ENCODE measurements at regions not wholly inside any gene's neighbourhood (a gene's known extent, or its start where the extent isn't known, plus 50 kb on each side); places are given as distances from the start of the nearest gene placed in this dataset.

DNA sequence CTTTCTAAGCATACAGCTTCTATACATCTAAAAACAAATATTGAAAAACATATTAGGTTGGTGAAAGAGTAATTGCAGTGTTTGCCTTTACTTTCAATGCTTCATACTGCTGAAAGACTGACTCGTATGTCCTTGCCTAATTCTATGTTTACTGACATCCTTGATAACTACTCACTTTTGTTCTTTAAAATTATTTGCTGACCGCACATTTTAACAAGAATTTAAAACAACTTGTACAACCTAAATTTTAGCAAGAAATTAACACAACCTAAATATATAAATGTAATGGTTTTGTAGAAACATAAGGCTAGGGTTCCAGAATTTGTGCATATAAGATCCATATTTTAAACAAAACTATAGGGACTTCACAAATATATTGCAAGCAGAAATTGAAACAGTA is 640.2 kb upstream of the MMS22L start:
- TF ChIP-seq, protein P1, sequence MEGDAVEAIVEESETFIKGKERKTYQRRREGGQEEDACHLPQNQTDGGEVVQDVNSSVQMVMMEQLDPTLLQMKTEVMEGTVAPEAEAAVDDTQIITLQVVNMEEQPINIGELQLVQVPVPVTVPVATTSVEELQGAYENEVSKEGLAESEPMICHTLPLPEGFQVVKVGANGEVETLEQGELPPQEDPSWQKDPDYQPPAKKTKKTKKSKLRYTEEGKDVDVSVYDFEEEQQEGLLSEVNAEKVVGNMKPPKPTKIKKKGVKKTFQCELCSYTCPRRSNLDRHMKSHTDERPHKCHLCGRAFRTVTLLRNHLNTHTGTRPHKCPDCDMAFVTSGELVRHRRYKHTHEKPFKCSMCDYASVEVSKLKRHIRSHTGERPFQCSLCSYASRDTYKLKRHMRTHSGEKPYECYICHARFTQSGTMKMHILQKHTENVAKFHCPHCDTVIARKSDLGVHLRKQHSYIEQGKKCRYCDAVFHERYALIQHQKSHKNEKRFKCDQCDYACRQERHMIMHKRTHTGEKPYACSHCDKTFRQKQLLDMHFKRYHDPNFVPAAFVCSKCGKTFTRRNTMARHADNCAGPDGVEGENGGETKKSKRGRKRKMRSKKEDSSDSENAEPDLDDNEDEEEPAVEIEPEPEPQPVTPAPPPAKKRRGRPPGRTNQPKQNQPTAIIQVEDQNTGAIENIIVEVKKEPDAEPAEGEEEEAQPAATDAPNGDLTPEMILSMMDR (IDR thresholded peaks at IDR 0.05; ENCODE audit: insufficient read depth, low read length): no peak
- TF ChIP-seq POLR2AphosphoS5 (IDR thresholded peaks at IDR 0.05; ENCODE audit: low read depth) (no peak), GABPA (IDR thresholded peaks at IDR 0.05; ENCODE audit: low read depth) (no peak)

All from HL-60 (cell line).